ENCODE measurements at regions not wholly inside any gene's neighbourhood (a gene's known extent, or its start where the extent isn't known, plus 50 kb on each side); places are given as distances from the start of the nearest gene placed in this dataset.

DNA sequence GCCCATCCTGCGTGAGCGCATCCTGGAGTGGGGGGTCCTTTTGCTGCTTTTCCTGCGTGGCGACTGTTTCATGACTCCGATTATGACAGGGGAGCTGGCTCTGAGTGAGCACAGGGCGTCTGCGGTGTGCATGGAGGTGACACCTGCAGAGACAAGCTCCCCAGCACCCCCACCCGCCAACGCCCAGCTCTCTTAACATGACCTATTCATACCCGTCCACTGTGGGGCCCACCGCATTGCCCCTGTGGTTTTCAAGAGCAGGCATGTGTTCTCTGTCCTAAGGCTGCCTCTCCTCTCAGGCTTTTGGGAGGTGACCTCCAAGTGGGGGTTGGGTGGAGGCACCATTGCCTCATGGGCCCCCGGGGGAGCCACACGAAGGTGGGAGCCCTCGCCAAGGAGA is 500.7 kb downstream of the TCERG1L start:
- in situ Hi-C loops (cut with MboI; ENCODE audit: low sequenced_read_pairs) = no loop called here
- no TSS peak for BruUV-seq (replicated peaks)
- no peak for TF ChIP-seq RCOR1 (IDR thresholded peaks at IDR 0.05; ENCODE audit: insufficient replicate concordance, low read length)
- no peak for TF ChIP-seq MAFK (IDR thresholded peaks at IDR 0.05; ENCODE audit: low read depth, low read length)

More for the DNA sequence above, 500.7 kb downstream of the TCERG1L start:
- intact Hi-C loops (cut with micrococcal nuclease) = no loop called here
- Histone ChIP-seq H3K4me1 (ENCODE audit: control insufficient read depth, insufficient read depth, low read length) (no peaks in the 10 kb centered on the region), H3K27ac (ENCODE audit: insufficient read depth, low read length) (no peak overlapping the region), H2BK5ac (ENCODE audit: low read depth, low read length, poor library complexity, severe bottlenecking) (no peak overlapping the region), H2AK9ac (replicated peaks; ENCODE audit: low read depth, low read length, poor library complexity) (no peak overlapping the region), H2AK5ac (ENCODE audit: low read depth, low read length) (no peak overlapping the region), H3K4ac (ENCODE audit: low read depth, low read length) (no peak overlapping the region), H4K91ac (ENCODE audit: insufficient read depth, low read depth, low read length) (no peak overlapping the region), H2BK20ac (ENCODE audit: low read depth, low read length) (no peak overlapping the region), H3K79me1 (ENCODE audit: low read depth in 1 of 2, low read length in 2 of 2) (no peaks in the 10 kb centered on the region), H3K36me3 (ENCODE audit: control insufficient read depth, insufficient read depth, low read length) (no peaks in the 10 kb centered on the region), H3K14ac (replicated peaks; ENCODE audit: low read depth, low read length) (no peak overlapping the region), H3K27me3 (ENCODE audit: control insufficient read depth, insufficient read depth, low read length) (no peaks in the 10 kb centered on the region), H3K4me2 (ENCODE audit: low read depth, low read length) (no peak overlapping the region), H3K56ac (ENCODE audit: extremely low read depth, insufficient read depth, low read length) (no peak overlapping the region), H3K23ac (ENCODE audit: low read depth, low read length) (no peak overlapping the region), H4K5ac (ENCODE audit: low read depth, low read length) (no peak overlapping the region), H2AFZ (replicated peaks; ENCODE audit: low read length, poor library complexity) (peak overlapping the region; percentile 11), H3K4me3 (ENCODE audit: insufficient read depth, low read depth, low read length) (no peak overlapping the region), H4K8ac (ENCODE audit: low read depth in 2 of 2, low read length in 2 of 2) (no peak overlapping the region), H3K9ac (ENCODE audit: low read depth, low read length) (no peak overlapping the region), H3K9me1 (ENCODE audit: insufficient read depth, low read length) (no peaks in the 10 kb centered on the region), H3K9me3 (ENCODE audit: control insufficient read depth, insufficient read depth, low read length) (peaks cover 55% of the 10 kb centered on the region), H4K20me1 (ENCODE audit: insufficient read depth, low read length) (no peaks in the 10 kb centered on the region), H3K18ac (ENCODE audit: low read depth, low read length) (no peak overlapping the region), H2BK120ac (ENCODE audit: low read depth, low read length) (no peak overlapping the region), H2BK15ac (ENCODE audit: low read depth, low read length) (no peak overlapping the region)
- dilution Hi-C loops (cut with HindIII; ENCODE audit: low sequenced_read_pairs, unreplicated experiment) = no loop called here
- WGBS, 2 experiments (ENCODE audit: extremely low coverage in 2 of 2, insufficient read length in 1 of 2) = 74% methylated on average over 9 of the region's 14 CpGs; no CpG with 5 or more reads in 1 of the 2 experiments
- ATAC-seq (ENCODE audit: low read depth) (no peak), DNase-seq (no peak)
- ChIA-PET POLR2A (ENCODE audit: unreplicated experiment) (no interaction called here), CTCF (no interaction called here)
